H9 (cell line): ENCODE measurements at regions not wholly inside any gene's neighbourhood (a gene's known extent, or its start where the extent isn't known, plus 50 kb on each side); places are given as distances from the start of the nearest gene placed in this dataset.
"Not testable (repeated sequence)": the region's sequence is repeated elsewhere in the genome, so short reads cannot be mapped to it uniquely, and the experiment has no call there.

Source experiments
- DNase-seq: peaks from one replicate; pipeline ENCODE4 v3.0.0-alpha.2; 2017
- H2AFZ ChIP-seq: one replicate; pipeline ENCODE4 v1.6.1; 2013; ENCODE audit warnings: mild to moderate bottlenecking, low read length, control low read depth, moderate library complexity
- H2AK5ac ChIP-seq: 2 replicates; pipeline ENCODE4 v1.6.1; 2013; ENCODE audit warnings: low read length, control low read depth, mixed read lengths; ENCODE audit not compliant: insufficient read length
- H2BK120ac ChIP-seq: one replicate; pipeline ENCODE4 v1.6.1; 2013; ENCODE audit warnings: low read depth, mild to moderate bottlenecking, low read length, control low read depth, inconsistent platforms; ENCODE audit not compliant: poor library complexity, severe bottlenecking
- H2BK12ac ChIP-seq: 2 replicates; pipeline ENCODE4 v1.6.1; 2013; ENCODE audit warnings: low read length, control low read depth, mixed read lengths, low read depth; ENCODE audit not compliant: insufficient read length
- H2BK15ac ChIP-seq: 2 replicates; pipeline ENCODE4 v1.6.1; 2013; ENCODE audit warnings: low read depth, low read length, control low read depth
- H2BK20ac ChIP-seq: one replicate; pipeline ENCODE4 v1.6.1; 2013; ENCODE audit warnings: low read depth, mild to moderate bottlenecking, low read length, control low read depth, inconsistent platforms; ENCODE audit not compliant: poor library complexity, severe bottlenecking
- H2BK5ac ChIP-seq: 2 replicates; pipeline ENCODE4 v1.6.1; 2013; ENCODE audit warnings: low read length, control low read depth, mixed read lengths; ENCODE audit not compliant: insufficient read length
- H3K14ac ChIP-seq: 2 replicates; pipeline ENCODE4 v1.6.1; 2013; ENCODE audit warnings: low read length, control low read depth; ENCODE audit not compliant: insufficient read depth
- H3K18ac ChIP-seq: 2 replicates; pipeline ENCODE4 v1.6.1; 2013; ENCODE audit warnings: low read depth, mild to moderate bottlenecking, mixed read lengths, low read length, control low read depth; ENCODE audit not compliant: insufficient read length
- H3K23ac ChIP-seq: 2 replicates; pipeline ENCODE4 v1.6.1; 2013; ENCODE audit warnings: low read length, control low read depth, mixed read lengths, low read depth; ENCODE audit not compliant: insufficient read length
- H3K23me2 ChIP-seq: 2 replicates; pipeline ENCODE4 v1.6.1; 2013; ENCODE audit warnings: low read depth, mild to moderate bottlenecking, mixed read lengths, low read length, control low read depth; ENCODE audit not compliant: insufficient read length, poor library complexity, severe bottlenecking
- H3K27ac ChIP-seq: 2 replicates; pipeline ENCODE4 v1.5.1; 2013; ENCODE audit warnings: low read length, control low read depth, mixed read lengths, low read depth; ENCODE audit not compliant: insufficient read length
- H3K27me3 ChIP-seq: 2 replicates; pipeline ENCODE4 v1.6.1; 2013; ENCODE audit warnings: low read length, control low read depth, inconsistent platforms; ENCODE audit not compliant: insufficient read depth
- H3K4ac ChIP-seq: 2 replicates; pipeline ENCODE4 v1.6.1; 2013; ENCODE audit warnings: low read depth, mild to moderate bottlenecking, control low read depth, inconsistent platforms, low read length, moderate library complexity
- H3K4me1 ChIP-seq: 2 replicates; pipeline ENCODE4 v1.6.1; 2013; ENCODE audit warnings: low read length, control low read depth, inconsistent platforms; ENCODE audit not compliant: insufficient read depth
- H3K4me2 ChIP-seq: 2 replicates; pipeline ENCODE4 v1.6.1; 2013; ENCODE audit warnings: low read length, control low read depth, mixed read lengths; ENCODE audit not compliant: insufficient read length, insufficient read depth
- H3K56ac ChIP-seq: 2 replicates; pipeline ENCODE4 v1.6.1; 2013; ENCODE audit warnings: low read depth, mild to moderate bottlenecking, mixed read lengths, low read length, control low read depth; ENCODE audit not compliant: insufficient read length
- H3K79me1 ChIP-seq: 2 replicates; pipeline ENCODE4 v1.6.1; 2013; ENCODE audit warnings: low read depth, mild to moderate bottlenecking, moderate library complexity, low read length, control low read depth, inconsistent platforms; ENCODE audit not compliant: insufficient read depth, poor library complexity, severe bottlenecking
- H3K79me2 ChIP-seq: 2 replicates; pipeline ENCODE4 v1.6.1; 2013; ENCODE audit warnings: low read length, control low read depth, inconsistent platforms; ENCODE audit not compliant: insufficient read depth
- H3K9ac ChIP-seq: 2 replicates; pipeline ENCODE4 v1.6.1; 2013; ENCODE audit warnings: low read length, control low read depth, mixed read lengths; ENCODE audit not compliant: insufficient read length; ENCODE audit errors: extremely low read depth
- H3K9me3 ChIP-seq: one replicate; pipeline ENCODE4 v1.6.1; 2013; ENCODE audit warnings: low read depth, low read length, inconsistent platforms; ENCODE audit not compliant: control insufficient read depth
- H3T11ph ChIP-seq: one replicate; pipeline ENCODE4 v1.6.1; 2013; ENCODE audit warnings: mild to moderate bottlenecking, low read length, control low read depth, inconsistent platforms
- H4K20me1 ChIP-seq: one replicate; pipeline ENCODE4 v1.6.1; 2013; ENCODE audit not compliant: control insufficient read depth, insufficient read length, insufficient read depth
- H4K5ac ChIP-seq: 2 replicates; pipeline ENCODE4 v1.6.1; 2013; ENCODE audit warnings: low read depth, mild to moderate bottlenecking, mixed read lengths, low read length, control low read depth; ENCODE audit not compliant: insufficient read length
- H4K8ac ChIP-seq: replicated peaks from 2 replicates; pipeline ENCODE4 v1.6.1; 2013; ENCODE audit warnings: low read length, control low read depth, mixed read lengths, low read depth; ENCODE audit not compliant: insufficient read length
- H4K91ac ChIP-seq: 2 replicates; pipeline ENCODE4 v1.6.1; 2013; ENCODE audit warnings: low read depth, mild to moderate bottlenecking, moderate library complexity, mixed read lengths, low read length, control low read depth; ENCODE audit not compliant: insufficient read length
- H3K27ac Mint-ChIP-seq, 3 experiments: 2 replicates in 2 of 3; 3 replicates in 1 of 3; pipeline ENCODE4 v1.8.0; 2020 to 2021; ENCODE audit warnings: mixed read lengths in 3 of 3, mild to moderate bottlenecking in 1 of 3, moderate library complexity in 1 of 3
- H3K27me3 Mint-ChIP-seq: 2 replicates; pipeline ENCODE4 v1.8.0; 2021; ENCODE audit warnings: low read depth, mild to moderate bottlenecking, moderate library complexity, mixed read lengths
- H3K36me3 Mint-ChIP-seq, 3 experiments: 2 replicates in 2 of 3; 3 replicates in 1 of 3; pipeline ENCODE4 v1.8.0; 2020 to 2021; ENCODE audit warnings: low read depth in 3 of 3, mixed read lengths in 3 of 3; ENCODE audit not compliant: insufficient read depth in 1 of 3
- H3K4me1 Mint-ChIP-seq, 2 experiments: 2 replicates each; pipeline ENCODE4 v1.8.0; 2020; ENCODE audit warnings: mixed read lengths in 2 of 2
- H3K4me3 Mint-ChIP-seq, 2 experiments: 2 replicates in 1 of 2; 3 replicates in 1 of 2; pipeline ENCODE4 v1.8.0; 2020 to 2021; ENCODE audit warnings: mild to moderate bottlenecking in 2 of 2, mixed read lengths in 2 of 2, moderate library complexity in 1 of 2
- H3K9me3 Mint-ChIP-seq, 2 experiments: 2 replicates in 1 of 2; 3 replicates in 1 of 2; pipeline ENCODE4 v1.8.0; 2020; ENCODE audit warnings: mild to moderate bottlenecking in 2 of 2, mixed read lengths in 2 of 2, moderate library complexity in 1 of 2
- WGBS: extraction: QIAGEN DNeasy Blood & Tissue Kit; methylation state at CpG from one replicate; pipeline ENCODE4 v1.1.7; 2013; ENCODE audit warnings: missing lambda C conversion rate, low lambda C conversion rate, mixed read lengths; ENCODE audit not compliant: insufficient read length; ENCODE audit errors: extremely low coverage; 5-methylcytosine and 5-hydroxymethylcytosine counted together

- not testable (repeated sequence) for H4K8ac ChIP-seq, H3T11ph ChIP-seq, H2BK5ac ChIP-seq, H2AK5ac ChIP-seq, H3K4ac ChIP-seq, H3K27ac Mint-ChIP-seq, H2BK20ac ChIP-seq, H3K56ac ChIP-seq, H3K4me3 Mint-ChIP-seq, H3K4me1 ChIP-seq, H3K27me3 Mint-ChIP-seq, H3K36me3 Mint-ChIP-seq, H3K23ac ChIP-seq, H3K9ac ChIP-seq, H3K4me2 ChIP-seq, H3K14ac ChIP-seq, H2BK120ac ChIP-seq, H3K27me3 ChIP-seq, H3K27ac ChIP-seq, H3K79me2 ChIP-seq, H3K18ac ChIP-seq, H3K23me2 ChIP-seq, H4K91ac ChIP-seq, H3K9me3 Mint-ChIP-seq, H4K5ac ChIP-seq, H4K20me1 ChIP-seq, H2AFZ ChIP-seq, H3K4me1 Mint-ChIP-seq, H3K79me1 ChIP-seq, H2BK15ac ChIP-seq, H2BK12ac ChIP-seq, DNase-seq
- WGBS = no CpG with 5 or more reads among the region's 1 CpG
- peaks cover 72% of the 10 kb centered on the region for H3K9me3 ChIP-seq
Measured at GRCh38 chr21:10392301-10392700, 129.1 kb upstream of the TPTE start.

- not testable (repeated sequence) for H2BK120ac ChIP-seq, H3K4me1 Mint-ChIP-seq, H2BK15ac ChIP-seq, H3K9ac ChIP-seq, H3K4me1 ChIP-seq, H2AFZ ChIP-seq, H3K27ac ChIP-seq, H4K91ac ChIP-seq, H2BK5ac ChIP-seq, H4K8ac ChIP-seq, DNase-seq, H3K27ac Mint-ChIP-seq, H3K4me2 ChIP-seq, H3K14ac ChIP-seq, H3K23ac ChIP-seq, H3K4ac ChIP-seq, H3T11ph ChIP-seq, H3K23me2 ChIP-seq, H2BK20ac ChIP-seq, H2BK12ac ChIP-seq, H3K36me3 Mint-ChIP-seq, H3K27me3 ChIP-seq, H3K18ac ChIP-seq, H3K56ac ChIP-seq, H4K20me1 ChIP-seq, H3K79me2 ChIP-seq, H4K5ac ChIP-seq, H3K27me3 Mint-ChIP-seq, H2AK5ac ChIP-seq, H3K79me1 ChIP-seq, H3K4me3 Mint-ChIP-seq
- no CpG with 5 or more reads among the region's 1 CpG for WGBS
- peaks cover 11% of the 10 kb centered on the region in 2 experiments for H3K9me3 Mint-ChIP-seq
- H3K9me3 ChIP-seq = peaks cover 59% of the 10 kb centered on the region
Measured at GRCh38 chr21:10395963-10396362, 125.4 kb upstream of the TPTE start.
